ENCODE measurements at regions not wholly inside any gene's neighbourhood (a gene's known extent, or its start where the extent isn't known, plus 50 kb on each side); places are given as distances from the start of the nearest gene placed in this dataset.
"Not testable (repeated sequence)": the region's sequence is repeated elsewhere in the genome, so short reads cannot be mapped to it uniquely, and the experiment has no call there.

- no peak for DNase-seq (ENCODE audit: low read depth)
- no peak overlapping the region for H3K4me3 ChIP-seq (ENCODE audit: low read depth, low read length)
- TF ChIP-seq CTCF (conservative IDR thresholded peaks at IDR 0.05; ENCODE audit: low read depth, low read length): no peak
Observed at GRCh38 chr10:25869609-25870008, 64.4 kb upstream of the MYO3A start.

- not testable (repeated sequence) for DNase-seq (ENCODE audit: low read depth); H3K4me3 ChIP-seq (ENCODE audit: low read depth, low read length)
Observed at GRCh38 chr10:25874402-25874801, 59.6 kb upstream of the MYO3A start.

- DNase-seq (ENCODE audit: low read depth): peak; percentile 72
- H3K4me3 ChIP-seq (ENCODE audit: low read depth, low read length): no peak overlapping the region
- TF ChIP-seq CTCF (conservative IDR thresholded peaks at IDR 0.05; ENCODE audit: low read depth, low read length): peak; percentile 91
Observed at GRCh38 chr10:25875556-25876165, 58.4 kb upstream of the MYO3A start.

GRCh38 chr10:25877296-25877695, 56.7 kb upstream of the MYO3A start:
- no peak overlapping the region for H3K4me3 ChIP-seq (ENCODE audit: low read depth, low read length)
- no peak for DNase-seq (ENCODE audit: low read depth)
- no peak for TF ChIP-seq CTCF (conservative IDR thresholded peaks at IDR 0.05; ENCODE audit: low read depth, low read length)
